ENCODE measurements at regions not wholly inside any gene's neighbourhood (a gene's known extent, or its start where the extent isn't known, plus 50 kb on each side); places are given as distances from the start of the nearest gene placed in this dataset.

GRCh38 chr13:107450431-107450830 lies 764.9 kb downstream of the LIG4 start:
- TF ChIP-seq CTCF (conservative IDR thresholded peaks at IDR 0.05) (no peak), ZFX (IDR thresholded peaks at IDR 0.05) (no peak)

Data from C4-2B (cell line).